Progenitor cell of endocrine pancreas (in vitro differentiated cells): ENCODE measurements at regions not wholly inside any gene's neighbourhood (a gene's known extent, or its start where the extent isn't known, plus 50 kb on each side); places are given as distances from the start of the nearest gene placed in this dataset.

Source experiments
- DNase-seq: peaks from one replicate; pipeline ENCODE4 v3.0.0; 2021; ENCODE audit warnings: low spot score; ENCODE audit not compliant: unreplicated experiment
- H3K27ac Mint-ChIP-seq: 2 replicates; pipeline ENCODE4 v1.8.0; 2021; ENCODE audit warnings: mild to moderate bottlenecking, moderate library complexity, mixed read lengths
- H3K27me3 Mint-ChIP-seq: 2 replicates; pipeline ENCODE4 v1.8.0; 2021; ENCODE audit warnings: mixed read lengths
- H3K36me3 Mint-ChIP-seq: 2 replicates; pipeline ENCODE4 v1.8.0; 2022; ENCODE audit warnings: mixed read lengths; ENCODE audit not compliant: insufficient read depth
- H3K4me1 Mint-ChIP-seq: 2 replicates; pipeline ENCODE4 v1.8.0; 2021; ENCODE audit warnings: low read depth, mixed read lengths
- H3K4me3 Mint-ChIP-seq: 2 replicates; pipeline ENCODE4 v1.8.0; 2021; ENCODE audit warnings: low read depth, mild to moderate bottlenecking, moderate library complexity, mixed read lengths
- H3K9me3 Mint-ChIP-seq: 2 replicates; pipeline ENCODE4 v1.8.0; 2021; ENCODE audit warnings: low read depth, mixed read lengths
- TF ChIP-seq, protein P1 (sequence below): fragments of 200-600 bp; sonication (generic); IDR thresholded peaks from one replicate; pipeline ENCODE4 v1.5.0; 2021; ENCODE audit warnings: antibody characterized with exemption, mild to moderate bottlenecking; ENCODE audit not compliant: unreplicated experiment

- no peak for DNase-seq
- Mint-ChIP-seq H3K27me3 (no peaks in the 10 kb centered on the region), H3K9me3 (no peaks in the 10 kb centered on the region), H3K4me3 (no peak overlapping the region), H3K4me1 (no peaks in the 10 kb centered on the region), H3K36me3 (no peaks in the 10 kb centered on the region), H3K27ac (no peak overlapping the region)
- TF ChIP-seq, protein P1, sequence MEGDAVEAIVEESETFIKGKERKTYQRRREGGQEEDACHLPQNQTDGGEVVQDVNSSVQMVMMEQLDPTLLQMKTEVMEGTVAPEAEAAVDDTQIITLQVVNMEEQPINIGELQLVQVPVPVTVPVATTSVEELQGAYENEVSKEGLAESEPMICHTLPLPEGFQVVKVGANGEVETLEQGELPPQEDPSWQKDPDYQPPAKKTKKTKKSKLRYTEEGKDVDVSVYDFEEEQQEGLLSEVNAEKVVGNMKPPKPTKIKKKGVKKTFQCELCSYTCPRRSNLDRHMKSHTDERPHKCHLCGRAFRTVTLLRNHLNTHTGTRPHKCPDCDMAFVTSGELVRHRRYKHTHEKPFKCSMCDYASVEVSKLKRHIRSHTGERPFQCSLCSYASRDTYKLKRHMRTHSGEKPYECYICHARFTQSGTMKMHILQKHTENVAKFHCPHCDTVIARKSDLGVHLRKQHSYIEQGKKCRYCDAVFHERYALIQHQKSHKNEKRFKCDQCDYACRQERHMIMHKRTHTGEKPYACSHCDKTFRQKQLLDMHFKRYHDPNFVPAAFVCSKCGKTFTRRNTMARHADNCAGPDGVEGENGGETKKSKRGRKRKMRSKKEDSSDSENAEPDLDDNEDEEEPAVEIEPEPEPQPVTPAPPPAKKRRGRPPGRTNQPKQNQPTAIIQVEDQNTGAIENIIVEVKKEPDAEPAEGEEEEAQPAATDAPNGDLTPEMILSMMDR: no peak
Measured at GRCh38 chr2:75798569-75798968, 87.9 kb upstream of the GCFC2 start.

DNA sequence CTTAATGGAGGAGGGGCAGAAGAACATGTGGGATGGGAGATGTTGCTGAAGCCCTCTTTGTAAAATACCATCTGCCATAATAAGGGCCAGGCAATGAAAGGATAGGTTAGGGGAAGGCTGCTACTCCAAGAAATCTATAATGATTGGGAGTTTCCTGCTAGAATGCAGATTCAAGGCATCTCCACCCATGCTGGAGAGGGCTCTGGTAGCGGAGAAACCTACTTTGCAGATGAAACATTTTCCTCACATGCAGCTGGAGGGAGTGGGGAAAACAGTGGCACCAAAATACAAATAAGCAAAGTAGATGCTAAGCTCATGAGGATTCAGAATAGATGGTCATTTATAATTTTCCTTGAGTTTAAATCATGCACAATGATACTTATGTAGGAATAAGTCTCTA lies 82.3 kb upstream of the GCFC2 start:
- peaks cover 8% of the 10 kb centered on the region for H3K4me1 Mint-ChIP-seq

DNA sequence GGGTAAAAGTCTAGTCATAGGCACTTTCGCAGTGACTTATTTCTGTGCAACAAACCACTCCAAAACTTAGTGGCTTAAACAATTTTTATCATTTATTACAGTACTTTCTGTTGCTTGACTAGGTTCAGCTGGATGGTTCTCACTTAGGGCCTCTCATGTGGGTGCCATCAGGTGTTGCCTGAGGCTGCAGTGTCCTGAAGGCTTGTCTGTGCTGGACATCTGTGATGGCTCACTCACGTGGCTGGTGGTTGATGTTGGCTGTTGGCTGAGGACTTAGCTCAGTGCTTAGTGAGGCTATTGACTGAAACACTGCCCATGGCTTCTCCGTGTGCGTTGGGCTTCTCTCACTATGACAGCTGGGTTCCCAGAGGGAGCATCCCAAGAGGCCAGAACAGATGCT lies 81.4 kb upstream of the GCFC2 start:
- Mint-ChIP-seq H3K36me3 (no peaks in the 10 kb centered on the region), H3K4me1 (peaks cover 13% of the 10 kb centered on the region), H3K4me3 (no peak overlapping the region), H3K27ac (no peak overlapping the region), H3K9me3 (no peaks in the 10 kb centered on the region), H3K27me3 (no peaks in the 10 kb centered on the region)
- TF ChIP-seq, protein P1: no peak
- no peak for DNase-seq

More for the DNA sequence above, 82.3 kb upstream of the GCFC2 start:
- no peak for DNase-seq
- TF ChIP-seq, protein P1: no peak
- Mint-ChIP-seq H3K9me3 (no peaks in the 10 kb centered on the region), H3K27me3 (no peaks in the 10 kb centered on the region), H3K4me3 (no peak overlapping the region), H3K36me3 (no peaks in the 10 kb centered on the region), H3K27ac (no peak overlapping the region)

GRCh38 chr2:75790814-75791467 lies 80.2 kb upstream of the GCFC2 start:
- Mint-ChIP-seq H3K4me1 (peaks cover 13% of the 10 kb centered on the region), H3K9me3 (no peaks in the 10 kb centered on the region), H3K4me3 (no peak overlapping the region), H3K27me3 (no peaks in the 10 kb centered on the region), H3K27ac (no peak overlapping the region), H3K36me3 (no peaks in the 10 kb centered on the region)
- no peak for DNase-seq
- TF ChIP-seq, protein P1: no peak

DNA sequence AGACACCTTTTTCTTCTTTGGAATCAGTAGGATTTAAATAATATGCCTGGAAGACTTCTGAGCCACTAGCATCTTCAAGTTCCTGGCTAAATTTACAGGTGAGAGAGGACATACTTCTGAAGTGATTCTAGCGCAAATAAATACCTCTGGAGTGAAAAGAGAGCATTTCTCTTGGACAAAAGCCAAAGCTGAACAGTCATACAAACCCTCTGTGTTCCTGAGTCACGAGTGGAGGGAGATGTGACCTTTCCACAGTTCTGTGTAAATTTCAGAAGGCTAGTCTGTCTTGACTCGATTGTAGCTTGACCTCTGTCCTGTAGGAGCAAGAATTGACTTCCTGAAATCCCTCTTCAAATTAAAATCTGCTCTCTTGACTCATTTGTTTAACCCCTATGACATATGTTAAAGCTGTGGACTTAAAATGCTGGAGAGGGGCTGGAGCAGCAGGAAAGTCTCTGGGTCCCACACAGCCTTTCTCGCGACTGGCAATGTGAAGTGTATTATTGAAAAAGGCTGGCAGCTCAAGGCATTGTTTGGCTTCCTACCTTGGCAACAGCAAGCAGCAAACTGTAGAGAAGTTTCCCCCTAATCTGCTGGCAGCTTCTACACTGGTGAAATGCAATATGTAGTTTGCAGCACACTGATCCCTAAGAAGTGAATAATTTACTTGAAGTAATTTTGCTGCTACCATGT lies 79.6 kb upstream of the GCFC2 start:
- Mint-ChIP-seq H3K9me3 (no peaks in the 10 kb centered on the region), H3K36me3 (no peaks in the 10 kb centered on the region), H3K27me3 (no peaks in the 10 kb centered on the region), H3K4me3 (no peak overlapping the region), H3K27ac (no peak overlapping the region), H3K4me1 (peaks cover 13% of the 10 kb centered on the region)
- TF ChIP-seq, protein P1: no peak
- no peak for DNase-seq
